CD4-positive, alpha-beta T cell treated with Interleukin-21 for 1 hour (primary cell): ENCODE measurements at regions not wholly inside any gene's neighbourhood (a gene's known extent, or its start where the extent isn't known, plus 50 kb on each side); places are given as distances from the start of the nearest gene placed in this dataset.

Source experiments
- DNase-seq: peaks from one replicate; pipeline ENCODE4 v3.0.0-alpha.2; 2020

DNA sequence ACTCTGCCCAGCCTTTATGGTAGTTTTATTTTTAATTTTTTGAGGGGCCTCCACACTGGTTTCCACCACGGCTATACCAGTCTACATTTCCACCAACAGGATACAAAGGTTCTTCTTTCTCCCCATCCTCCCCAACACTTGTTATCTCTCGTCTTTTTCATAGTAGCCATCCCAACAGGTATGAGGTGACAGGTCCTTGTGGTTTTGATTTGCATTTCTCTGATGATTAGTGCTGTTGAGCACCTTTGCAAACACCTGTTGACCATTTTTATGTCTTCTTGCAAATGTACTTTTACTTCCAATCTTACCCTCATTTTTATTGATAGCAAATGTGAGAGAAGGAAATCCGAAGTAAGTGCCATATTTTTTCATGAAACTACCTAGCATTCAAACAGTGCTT is 195.4 kb upstream of the PREP start:
- DNase-seq = no peak

DNA sequence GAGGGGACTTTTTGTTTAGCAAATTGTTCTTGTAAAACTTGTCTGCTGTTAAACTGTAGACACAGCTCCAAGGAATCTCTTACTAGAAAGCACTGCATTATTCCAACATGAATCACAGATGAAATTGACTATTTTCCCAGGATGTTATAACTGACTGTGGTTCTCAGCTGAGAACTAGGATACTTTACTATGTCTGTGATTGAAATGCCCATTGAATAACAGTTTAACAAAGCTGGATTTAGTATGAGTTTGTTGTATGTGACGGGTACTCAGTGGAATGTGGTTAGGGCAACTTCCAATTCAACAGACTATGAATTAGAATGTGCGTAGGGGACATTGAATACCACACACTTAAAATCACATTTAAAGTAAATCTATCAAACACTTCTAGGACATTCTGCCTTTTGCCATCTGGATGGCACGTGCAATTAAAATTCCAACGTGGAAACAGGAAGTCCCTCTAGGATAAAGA is 193.4 kb upstream of the PREP start:
- DNase-seq = no peak

DNA sequence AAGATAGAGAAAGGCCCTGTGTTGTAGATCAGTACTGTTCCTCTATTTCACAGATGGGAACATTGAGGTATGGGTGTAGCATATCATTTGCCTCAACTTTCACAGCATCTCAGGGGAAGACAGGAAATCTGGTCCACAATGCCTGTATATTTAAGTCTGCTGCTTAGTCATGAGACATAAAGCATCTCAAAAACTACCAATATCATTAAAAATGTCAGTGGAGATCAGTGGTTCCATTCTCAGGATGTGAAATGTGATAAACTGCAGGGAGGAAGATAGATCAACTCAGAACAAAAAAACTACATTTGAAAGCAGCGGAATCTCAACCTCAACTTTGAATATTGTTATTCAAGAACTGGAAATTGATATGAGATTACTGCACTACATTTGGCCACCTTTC is 192.9 kb upstream of the PREP start:
- DNase-seq = no peak

DNA sequence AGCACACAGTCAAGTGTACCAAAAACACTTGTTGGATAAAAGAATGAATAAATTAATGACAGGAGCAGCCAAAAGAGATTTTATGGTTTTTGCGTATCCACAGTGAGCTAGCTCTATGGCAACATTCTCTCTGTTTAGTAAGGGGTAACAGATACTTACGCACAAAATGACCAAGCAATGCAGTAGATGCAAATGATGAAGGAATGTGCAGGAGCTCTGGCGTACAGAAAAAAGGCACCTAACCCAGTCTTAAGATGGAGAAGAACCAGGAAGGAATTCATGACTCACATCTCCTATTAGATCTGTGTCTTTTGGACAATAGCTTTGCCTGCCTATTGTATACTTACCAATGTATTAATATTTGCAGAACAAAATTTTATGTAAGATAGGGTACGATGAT is 191.9 kb upstream of the PREP start:
- DNase-seq = no peak

DNA sequence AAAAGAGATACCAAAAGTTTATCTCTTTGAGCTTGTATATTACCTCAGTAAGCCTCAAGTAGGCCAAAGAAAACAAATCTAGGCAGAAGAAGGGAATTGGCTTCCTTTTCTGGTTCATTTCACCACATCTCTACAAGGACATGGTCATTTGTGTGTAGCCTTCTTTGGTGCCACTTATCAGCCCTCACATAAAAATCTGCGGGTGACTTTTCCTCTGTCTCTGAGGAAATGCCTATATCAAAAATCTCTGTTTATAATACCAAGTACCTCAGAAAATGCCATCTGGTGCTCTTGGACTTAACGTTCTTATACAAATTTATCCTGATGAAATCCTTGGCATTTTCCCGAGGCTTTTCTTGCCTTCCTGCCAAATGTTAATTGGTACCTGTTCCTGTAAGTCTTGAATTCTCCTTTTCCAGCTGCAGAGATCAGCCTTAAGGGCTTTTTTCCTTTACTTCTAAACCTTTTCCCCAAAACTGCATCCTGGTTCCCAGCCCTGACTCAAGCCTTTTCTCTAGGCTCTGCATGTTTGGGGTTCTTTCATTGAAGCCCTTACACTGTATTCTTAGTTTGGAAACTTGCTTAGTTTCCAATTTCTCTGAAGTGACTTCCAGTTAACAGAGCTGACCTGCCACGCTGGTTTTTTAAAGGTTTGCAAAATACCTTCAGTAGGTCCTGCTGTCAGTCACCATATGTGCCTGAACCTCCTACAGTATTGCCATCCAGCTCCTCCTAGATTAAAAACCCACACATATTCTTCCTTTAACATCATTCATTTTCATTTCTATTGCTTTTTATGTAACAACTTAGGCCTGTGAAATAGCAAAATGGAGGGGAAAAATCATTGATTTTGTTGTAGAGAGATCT is 191.2 kb upstream of the PREP start:
- no peak for DNase-seq

DNA sequence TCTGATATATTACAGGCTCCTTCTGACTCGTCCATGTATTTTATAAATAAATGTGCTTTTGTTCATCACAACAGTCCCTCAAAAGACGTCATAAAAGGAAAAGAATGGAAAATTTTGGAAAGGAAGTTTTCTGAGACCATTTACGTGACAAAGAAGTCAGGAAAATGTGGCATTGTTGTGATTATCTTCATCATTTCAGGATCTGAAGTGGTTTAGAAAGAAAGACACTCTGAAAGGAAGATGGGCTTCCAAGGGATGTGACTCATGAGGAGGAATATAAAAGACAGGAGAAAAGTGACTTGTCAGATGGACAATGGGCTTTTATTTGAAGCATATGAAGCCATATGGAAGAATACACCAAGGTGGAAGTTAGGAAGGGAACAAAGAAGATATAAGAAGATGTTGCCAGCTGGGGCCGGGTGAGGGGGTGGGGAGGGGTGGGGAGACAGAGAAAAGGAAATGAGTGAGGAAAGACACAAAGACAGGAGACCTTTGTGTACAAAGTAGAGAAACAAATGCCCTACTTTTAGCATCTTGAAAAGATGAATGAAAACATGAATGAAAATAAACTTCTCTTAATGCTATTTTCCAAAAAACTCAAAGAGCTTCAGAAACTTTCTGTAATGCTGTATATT is 190.3 kb upstream of the PREP start:
- DNase-seq = no peak

DNA sequence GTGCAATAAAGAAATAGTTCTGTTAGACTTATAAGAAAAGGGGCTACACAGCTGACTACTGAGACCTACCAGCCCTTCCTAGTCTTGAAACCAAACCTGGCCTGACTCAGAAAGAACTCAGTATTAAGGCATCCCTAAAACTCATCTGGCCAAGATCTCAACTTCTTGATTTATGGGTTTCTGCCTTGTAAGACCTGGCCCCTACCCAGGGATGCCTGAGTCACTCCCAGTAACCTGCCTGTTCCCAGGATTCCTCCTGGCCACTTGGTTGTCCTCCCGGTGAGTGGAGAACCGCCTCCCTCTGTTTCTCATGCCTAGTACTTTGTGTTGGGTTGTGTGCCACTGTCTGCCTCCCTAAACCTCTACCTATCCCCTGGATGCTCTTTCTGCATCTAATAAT is 189.4 kb upstream of the PREP start:
- no peak for DNase-seq

DNA sequence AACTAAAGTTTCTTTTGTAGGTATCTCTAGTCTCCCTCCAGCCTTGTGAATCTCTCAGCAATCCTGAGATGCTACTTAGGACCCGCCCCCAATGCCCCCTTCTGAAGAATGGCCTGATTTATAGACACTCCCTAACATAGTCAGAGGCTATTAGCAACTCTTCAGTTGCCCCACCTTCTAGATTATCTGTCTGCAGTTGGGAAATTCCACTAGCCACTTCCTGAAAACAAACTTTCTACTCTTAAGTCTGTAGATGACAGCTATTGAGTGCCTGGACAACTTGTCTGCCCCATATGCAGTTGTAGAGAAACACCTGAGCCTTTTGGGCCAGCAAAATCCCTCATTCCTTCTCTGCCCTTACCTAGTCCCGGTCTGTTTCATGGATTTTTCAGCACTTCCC is 188.2 kb upstream of the PREP start:
- DNase-seq = peak; percentile 50

DNA sequence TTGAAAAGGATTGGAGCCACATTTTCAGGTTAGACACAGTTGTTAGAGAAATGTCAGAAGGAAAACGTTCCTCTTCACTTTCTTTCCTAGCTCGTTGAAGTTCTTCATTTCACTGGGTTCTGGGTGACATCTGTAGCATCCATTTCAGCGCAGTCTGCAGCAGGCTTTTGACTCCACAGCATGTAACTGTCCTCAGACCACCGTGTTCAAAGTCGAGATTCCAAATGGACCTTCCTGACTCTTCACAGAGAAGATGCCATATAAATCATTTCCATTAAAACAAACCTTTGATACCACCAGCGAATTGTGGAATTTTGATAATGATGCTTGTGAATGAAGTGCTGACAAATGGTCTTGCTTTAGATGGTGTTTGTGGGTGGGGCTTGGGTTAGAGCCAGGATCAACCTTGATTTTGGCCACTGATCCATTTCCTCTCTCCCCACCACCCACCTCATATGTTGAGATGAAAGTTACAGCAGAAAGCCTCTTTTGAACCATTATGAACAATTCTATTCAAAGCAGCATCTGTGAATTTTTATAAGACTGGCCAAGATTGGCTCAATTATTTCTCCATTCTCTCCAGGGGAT is 185.3 kb upstream of the PREP start:
- no peak for DNase-seq

DNA sequence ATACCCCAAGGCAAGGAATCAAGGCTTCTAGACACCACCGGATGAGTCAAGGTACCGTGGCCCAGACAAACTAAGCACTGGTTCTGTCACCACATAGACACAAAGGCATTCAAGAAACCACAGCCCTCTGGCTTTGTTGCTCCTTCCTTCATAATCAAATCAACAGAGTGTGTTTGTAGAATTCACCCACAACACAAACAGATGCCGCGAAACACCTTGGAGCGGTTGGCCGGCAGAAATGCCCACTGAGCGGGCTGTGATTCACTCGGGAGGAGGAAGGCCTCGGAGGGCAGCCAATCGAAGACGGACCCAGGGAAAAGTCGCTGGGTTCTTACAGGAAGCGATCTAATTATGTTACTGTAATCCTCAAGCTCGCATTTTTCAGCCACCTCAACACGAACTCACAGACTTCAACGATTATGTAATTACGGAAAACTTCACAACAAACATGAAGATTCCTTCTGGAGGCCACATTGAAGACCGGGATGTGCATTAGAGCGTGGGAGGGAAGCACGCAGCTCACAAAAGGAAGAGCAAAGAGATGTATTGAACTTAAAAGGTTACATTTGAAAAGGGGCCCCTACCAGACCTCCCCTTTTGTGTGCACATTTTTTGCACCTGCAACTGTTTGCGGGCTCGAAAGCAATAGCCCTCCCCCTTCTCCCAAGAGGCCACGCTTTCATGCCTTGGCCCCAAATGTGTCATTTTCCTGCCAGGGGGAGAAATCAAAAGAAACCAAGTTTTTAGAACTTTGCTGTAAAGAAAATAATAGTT is 184.7 kb upstream of the PREP start:
- peak; percentile 19 for DNase-seq

DNA sequence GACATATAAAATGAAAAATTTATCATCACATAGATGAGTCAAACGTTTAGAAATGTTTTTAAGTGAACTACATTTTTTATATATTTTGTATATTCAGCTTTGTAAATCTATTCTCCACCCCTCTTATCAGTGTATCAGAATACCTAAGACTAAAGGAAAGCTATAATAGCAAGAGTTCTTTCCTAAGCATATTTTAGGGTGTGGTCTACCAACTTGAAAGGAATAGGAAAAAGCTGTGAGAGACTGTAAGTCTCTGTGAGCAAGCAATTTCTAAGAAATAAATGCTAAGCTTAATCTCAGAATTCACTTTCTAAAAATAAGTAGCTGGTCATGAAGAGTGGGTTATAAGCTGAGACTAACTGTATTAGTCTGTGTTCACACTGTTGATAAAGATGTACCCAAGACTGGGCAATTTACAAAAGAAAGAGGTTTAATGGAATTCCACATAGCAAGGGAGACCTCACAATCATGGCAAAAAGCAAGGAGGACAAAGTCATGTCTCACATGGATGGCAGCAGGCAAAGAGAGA is 175.4 kb upstream of the PREP start:
- DNase-seq = no peak

DNA sequence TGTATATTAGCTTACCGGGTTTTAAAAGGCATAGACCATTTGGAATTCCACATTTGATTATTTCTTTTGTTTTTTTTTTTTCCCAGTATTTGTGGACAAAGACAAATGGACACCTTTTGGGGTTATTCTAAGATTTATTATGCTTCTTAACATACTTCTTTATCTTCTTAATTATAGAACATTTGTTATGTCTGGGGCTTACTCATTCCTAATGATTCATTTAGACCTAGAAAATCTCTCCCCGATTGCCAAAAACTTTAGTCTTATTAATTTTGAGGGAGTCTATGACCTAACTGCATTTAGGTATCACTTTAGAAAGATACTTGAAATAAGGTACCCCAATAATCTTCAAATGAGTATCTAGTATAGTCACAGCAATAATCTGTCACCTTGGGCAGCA is 170.7 kb upstream of the PREP start:
- no peak for DNase-seq

DNA sequence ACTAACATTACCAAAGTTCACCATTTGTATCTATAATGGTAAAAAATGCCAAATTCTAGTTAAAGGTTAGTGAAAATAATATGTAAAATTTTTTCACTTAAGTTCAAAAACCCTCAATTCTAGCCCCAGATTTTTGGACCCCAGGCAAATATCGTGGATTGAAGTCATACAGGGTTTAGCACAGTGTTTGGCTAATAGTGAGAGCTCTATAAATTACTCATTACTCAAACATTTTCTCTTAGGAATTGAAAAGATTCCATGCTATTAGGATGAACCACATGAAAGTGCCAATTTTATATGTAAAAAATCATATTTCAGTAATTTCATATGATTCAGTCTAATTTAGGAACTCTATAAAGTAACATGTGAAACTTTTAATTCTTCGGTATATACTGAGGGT is 170.3 kb upstream of the PREP start:
- no peak for DNase-seq

DNA sequence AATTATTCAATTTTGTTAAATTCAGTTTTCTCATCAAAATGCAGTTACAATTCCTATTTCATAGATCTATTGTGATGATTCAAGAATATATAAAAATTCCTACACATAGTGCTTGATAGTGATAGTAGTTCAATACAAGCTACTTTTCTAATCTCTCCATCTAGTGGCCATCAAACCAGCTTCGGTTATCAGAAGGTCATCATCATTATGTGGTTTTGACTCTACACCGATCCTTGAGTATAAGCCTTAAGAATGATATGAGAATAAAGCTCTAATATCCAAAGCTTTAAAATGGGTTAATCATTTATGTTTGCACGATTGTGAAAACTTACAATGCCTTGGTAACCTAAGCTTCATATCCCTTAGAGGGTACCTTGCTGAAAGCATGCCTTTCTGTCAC is 167.5 kb upstream of the PREP start:
- no peak for DNase-seq

DNA sequence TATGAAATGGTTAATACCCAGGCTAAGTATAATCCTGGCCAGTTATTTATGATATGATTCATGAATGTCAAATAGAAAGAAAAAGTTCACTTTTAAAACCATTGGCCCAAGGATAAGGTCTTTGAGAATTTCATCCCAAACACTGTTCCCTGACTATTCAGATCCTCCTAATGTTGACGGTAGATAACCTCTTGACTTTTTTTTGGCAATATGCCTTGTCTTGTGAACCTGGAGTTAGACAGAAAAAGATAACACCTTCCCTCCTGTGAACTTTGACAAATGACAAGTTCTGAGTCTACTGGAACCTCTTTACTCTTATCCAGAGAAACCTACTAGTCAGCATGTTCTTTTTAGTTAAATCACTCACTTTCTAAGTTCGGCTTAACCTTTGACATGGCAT is 166.8 kb upstream of the PREP start:
- no peak for DNase-seq

DNA sequence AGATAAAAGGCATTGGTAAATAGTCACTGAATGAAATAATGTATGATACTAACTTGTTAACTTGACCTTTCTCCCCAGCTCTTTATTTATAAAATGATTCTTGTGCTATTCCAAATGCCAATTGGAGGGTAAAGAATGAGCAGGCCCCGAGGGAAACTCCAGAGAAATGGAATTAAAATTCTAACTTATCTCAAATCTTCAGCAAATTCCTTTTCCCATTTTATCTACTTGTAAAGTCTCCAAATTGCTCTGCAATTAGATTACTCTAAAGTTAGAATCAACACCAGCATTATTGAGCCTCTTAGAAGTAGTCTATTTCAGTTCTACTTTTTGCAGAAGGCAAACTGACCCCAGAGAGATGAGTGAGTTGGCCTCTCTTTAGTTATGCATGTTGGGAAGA is 165.9 kb upstream of the PREP start:
- DNase-seq = no peak

DNA sequence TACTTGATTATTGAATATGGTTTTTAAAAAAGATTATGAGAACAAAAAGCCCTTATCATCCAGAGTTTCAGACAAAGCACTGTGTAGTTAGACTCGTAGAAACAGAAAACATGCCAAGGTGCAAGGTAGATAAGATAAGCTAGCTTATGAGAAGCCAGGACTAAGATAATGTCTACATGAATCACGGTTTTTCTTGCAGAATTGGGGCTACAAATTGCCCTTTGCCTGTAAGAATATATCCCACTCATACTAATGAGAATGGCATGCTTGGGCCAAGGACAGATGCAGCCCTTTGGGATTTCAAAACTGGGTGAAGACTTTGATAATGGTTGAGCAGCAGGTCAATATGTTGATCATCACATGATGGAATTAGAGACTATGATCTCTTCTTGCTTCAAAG is 165.3 kb upstream of the PREP start:
- DNase-seq = no peak

DNA sequence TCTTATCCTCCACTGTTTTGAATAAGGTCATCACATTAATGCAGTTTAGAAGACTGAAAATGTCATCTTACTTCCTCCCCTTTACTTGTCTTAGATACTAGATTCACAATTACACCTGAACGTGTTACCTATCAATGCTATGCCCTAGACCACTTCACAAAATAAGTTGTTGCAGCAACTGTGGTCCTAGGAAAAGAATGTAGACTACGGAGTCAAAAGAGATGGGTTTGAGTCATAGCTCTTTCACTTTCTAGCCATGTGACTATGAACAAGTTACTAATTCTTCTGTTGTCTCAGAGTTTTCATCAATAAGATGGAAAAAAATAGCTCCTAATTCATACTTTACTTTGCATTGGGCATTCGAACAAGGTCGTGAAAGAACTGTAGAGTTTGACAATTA is 164.3 kb upstream of the PREP start:
- no peak for DNase-seq

DNA sequence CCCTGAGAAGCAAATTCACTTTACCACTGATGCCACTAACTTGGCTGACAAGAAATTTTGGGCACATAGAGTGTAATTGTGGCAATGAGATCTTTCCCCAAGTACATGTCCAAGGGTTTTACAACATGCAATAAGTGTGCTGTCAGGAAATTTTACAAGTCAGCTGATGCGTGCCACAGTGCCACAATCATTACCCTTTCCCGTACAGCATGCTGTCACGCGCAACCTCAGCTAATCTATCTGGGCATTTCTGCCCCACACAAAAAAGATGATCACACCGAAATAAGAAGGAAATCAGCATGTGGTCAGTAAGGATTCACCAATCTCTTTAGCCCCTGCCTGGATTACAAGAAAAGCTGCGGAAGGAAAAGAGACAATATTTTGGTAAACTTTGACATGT is 163.6 kb upstream of the PREP start:
- DNase-seq = no peak

DNA sequence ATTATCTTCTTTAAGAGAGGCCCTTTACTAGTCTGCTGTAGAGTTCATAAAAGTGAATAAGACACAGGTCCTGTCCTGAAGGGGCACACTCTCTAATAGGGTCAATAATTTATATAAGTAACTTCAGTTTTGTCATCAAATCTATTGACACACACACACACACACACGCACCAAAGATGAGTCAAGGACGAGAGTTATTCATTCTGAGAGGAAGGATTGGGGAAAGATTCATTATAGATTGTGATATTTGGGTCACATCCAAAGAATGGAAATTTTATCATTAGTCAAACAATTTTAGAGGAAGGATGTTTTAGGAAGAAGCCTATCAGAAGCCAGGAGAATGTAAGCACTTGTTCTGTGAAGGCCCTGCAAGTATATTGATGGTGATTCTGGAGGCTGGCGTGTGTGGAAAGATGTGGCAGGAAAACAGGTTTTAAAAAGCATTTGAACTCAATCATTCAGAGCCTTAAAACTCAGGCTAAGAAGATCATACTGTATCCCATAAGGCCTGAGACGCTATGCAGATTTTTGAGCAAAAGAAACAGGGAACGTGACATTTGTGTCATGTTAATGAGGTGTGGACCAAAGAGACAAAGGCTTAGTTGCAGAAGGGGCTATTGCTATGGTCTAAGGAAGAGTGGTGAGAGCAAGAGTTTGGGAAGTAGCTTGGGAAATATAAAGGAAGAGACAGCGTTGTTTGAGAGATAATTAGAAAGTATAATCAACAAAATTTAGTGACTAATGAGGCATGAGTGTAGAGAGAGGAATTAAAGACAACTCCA is 161.4 kb upstream of the PREP start:
- DNase-seq = no peak

DNA sequence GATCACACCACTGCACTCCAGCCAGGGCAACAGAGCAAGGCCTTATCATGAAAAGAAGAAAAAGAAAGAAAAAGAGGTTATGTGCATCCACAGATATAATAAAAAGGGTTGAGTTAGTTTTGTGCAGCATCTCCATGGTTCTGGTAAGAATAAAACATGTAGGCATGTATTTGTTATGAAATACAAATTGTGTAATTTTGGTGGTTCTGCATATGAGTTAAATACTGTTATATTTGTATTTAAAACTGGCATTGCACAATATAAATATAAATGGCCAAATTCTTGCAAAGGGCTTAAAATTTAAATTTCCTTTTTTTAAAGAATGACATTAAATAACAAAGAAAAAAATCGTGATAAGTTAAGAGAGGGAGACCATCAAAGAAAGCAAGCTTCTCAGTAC is 159.1 kb upstream of the PREP start:
- DNase-seq = no peak

DNA sequence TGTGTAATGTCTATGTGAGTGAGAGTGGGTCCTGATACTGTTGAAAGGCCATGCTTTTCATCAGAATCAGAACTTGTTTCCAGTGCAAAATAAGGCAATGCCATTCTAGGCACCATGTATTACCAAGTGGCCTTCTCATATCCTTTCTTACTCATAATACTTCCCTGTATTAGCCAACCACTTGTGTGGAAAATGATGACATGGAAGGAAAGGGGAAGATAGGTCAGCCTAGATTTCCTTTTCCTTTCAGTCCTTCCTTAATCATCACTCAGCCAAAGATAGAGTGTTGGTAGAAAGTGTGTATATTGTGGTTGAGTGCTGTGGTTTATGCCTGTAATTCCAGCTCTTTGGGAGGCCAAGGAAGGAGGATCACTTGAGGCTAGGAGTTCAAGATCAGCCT is 158.6 kb upstream of the PREP start:
- no peak for DNase-seq
